ENCODE measurements at regions not wholly inside any gene's neighbourhood (a gene's known extent, or its start where the extent isn't known, plus 50 kb on each side); places are given as distances from the start of the nearest gene placed in this dataset.

DNA sequence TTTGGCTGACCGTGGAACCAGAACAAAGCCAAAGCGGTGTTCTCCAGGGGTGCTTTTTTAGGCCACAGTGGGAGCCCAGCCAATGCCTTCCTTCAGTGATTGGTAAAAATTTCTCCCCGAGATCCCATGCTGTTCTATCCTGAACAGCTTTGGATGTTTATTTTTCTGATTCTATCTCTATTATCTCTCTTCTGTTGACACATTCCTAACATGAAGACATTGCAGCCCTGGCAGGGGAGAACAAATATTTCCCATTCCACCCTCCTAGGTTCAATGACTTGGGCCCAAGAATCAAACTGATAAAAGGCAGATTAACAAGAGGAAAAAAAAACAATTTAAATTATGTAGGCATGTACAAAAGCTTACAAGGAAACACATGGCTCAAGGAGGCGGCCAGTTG, 162.7 kb downstream of the PFKFB3 start:
- TF ChIP-seq, protein P1, sequence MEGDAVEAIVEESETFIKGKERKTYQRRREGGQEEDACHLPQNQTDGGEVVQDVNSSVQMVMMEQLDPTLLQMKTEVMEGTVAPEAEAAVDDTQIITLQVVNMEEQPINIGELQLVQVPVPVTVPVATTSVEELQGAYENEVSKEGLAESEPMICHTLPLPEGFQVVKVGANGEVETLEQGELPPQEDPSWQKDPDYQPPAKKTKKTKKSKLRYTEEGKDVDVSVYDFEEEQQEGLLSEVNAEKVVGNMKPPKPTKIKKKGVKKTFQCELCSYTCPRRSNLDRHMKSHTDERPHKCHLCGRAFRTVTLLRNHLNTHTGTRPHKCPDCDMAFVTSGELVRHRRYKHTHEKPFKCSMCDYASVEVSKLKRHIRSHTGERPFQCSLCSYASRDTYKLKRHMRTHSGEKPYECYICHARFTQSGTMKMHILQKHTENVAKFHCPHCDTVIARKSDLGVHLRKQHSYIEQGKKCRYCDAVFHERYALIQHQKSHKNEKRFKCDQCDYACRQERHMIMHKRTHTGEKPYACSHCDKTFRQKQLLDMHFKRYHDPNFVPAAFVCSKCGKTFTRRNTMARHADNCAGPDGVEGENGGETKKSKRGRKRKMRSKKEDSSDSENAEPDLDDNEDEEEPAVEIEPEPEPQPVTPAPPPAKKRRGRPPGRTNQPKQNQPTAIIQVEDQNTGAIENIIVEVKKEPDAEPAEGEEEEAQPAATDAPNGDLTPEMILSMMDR (conservative IDR thresholded peaks at IDR 0.05), result no peak
- TF ChIP-seq EZH2 (IDR thresholded peaks at IDR 0.05; ENCODE audit: low read depth), result no peak

Data from PC-9 (cell line).